Uterus (tissue), 3 donors: ENCODE measurements at regions not wholly inside any gene's neighbourhood (a gene's known extent, or its start where the extent isn't known, plus 50 kb on each side); places are given as distances from the start of the nearest gene placed in this dataset.

Experiments used
- DNase-seq, 2 donors: peaks; one replicate each; pipeline ENCODE4 v3.0.0-alpha.2; 2019 to 2020
- H3K27ac ChIP-seq, 2 donors: fragments of 200-600 bp; sonication (generic); 1 replicate in 1 of 2; 2 replicates in 1 of 2; pipeline ENCODE4 v1.5.1; 2016 to 2018
- H3K27me3 ChIP-seq, 2 donors: fragments of 200-600 bp; sonication (generic); one replicate each; pipeline ENCODE4 v1.5.1; 2018 to 2019; ENCODE audit warnings: control low read depth in 1 of 2
- H3K36me3 ChIP-seq, 2 donors: fragments of 200-600 bp; sonication (generic); one replicate each; pipeline ENCODE4 v1.5.1; 2019; ENCODE audit warnings: control low read depth in 1 of 2
- H3K4me1 ChIP-seq, 2 donors: fragments of 200-600 bp; sonication (generic); one replicate each; pipeline ENCODE4 v1.5.1; 2018 to 2019; ENCODE audit warnings: control low read depth in 1 of 2
- H3K4me3 ChIP-seq, 2 donors: fragments of 200-600 bp; sonication (generic); 1 replicate in 1 of 2; 2 replicates in 1 of 2; pipeline ENCODE4 v1.5.1; 2018 to 2019; ENCODE audit warnings: mild to moderate bottlenecking in 1 of 2
- H3K9me3 ChIP-seq, 2 donors: fragments of 200-600 bp; sonication (generic); one replicate each; pipeline ENCODE4 v1.5.1; 2019; ENCODE audit warnings: control low read depth in 1 of 2
- CTCF ChIP-seq, 4 experiments: fragments of 200-600 bp in 2 of 4; fragments of 450-650 bp in 2 of 4; sonication (generic) in 2 of 4; IDR thresholded peaks; one replicate each; pipeline ENCODE4 v1.5.1; 2016 to 2019; ENCODE audit warnings: antibody characterized with exemption in 4 of 4, mild to moderate bottlenecking in 2 of 4, moderate library complexity in 1 of 4
- POLR2A ChIP-seq, 2 donors: fragments of 450-650 bp; IDR thresholded peaks; one replicate each; pipeline ENCODE4 v1.6.1; 2016; ENCODE audit warnings: antibody characterized with exemption in 2 of 2, mild to moderate bottlenecking in 1 of 2, moderate library complexity in 1 of 2
- intact Hi-C: fragments of 100-400 bp; cut with DNase I; formaldehyde crosslinking; loops from one replicate; pipeline ENCODE4 v1.15.1; 2023; ENCODE audit warnings: low total_unique reads
- donor health status: DM: yes; HTN: yes; CAD: no.

- Histone ChIP-seq H3K36me3 (no peaks in the 10 kb centered on the region), H3K4me3 (no peak overlapping the region), H3K27ac (no peak overlapping the region), H3K4me1 (no peaks in the 10 kb centered on the region), H3K9me3 (no peaks in the 10 kb centered on the region), H3K27me3 (no peaks in the 10 kb centered on the region)
- no peak for DNase-seq
- intact Hi-C loops, result no loop called here
- TF ChIP-seq CTCF (IDR thresholded peaks at IDR 0.05), result no peak
- TF ChIP-seq POLR2A (IDR thresholded peaks at IDR 0.05), result no peak
Observed at GRCh38 chr2:125264453-125264852, 1239.4 kb downstream of the CNTNAP5 start.

GRCh38 chr2:125267683-125268082 is 1242.6 kb downstream of the CNTNAP5 start:
- TF ChIP-seq CTCF (IDR thresholded peaks at IDR 0.05) (no peak), POLR2A (IDR thresholded peaks at IDR 0.05) (no peak)
- intact Hi-C loops, result no loop called here
- no peak for DNase-seq
- no peak overlapping the region for H3K4me3 ChIP-seq
- H3K27me3 ChIP-seq, result no peaks in the 10 kb centered on the region
- H3K9me3 ChIP-seq, result no peaks in the 10 kb centered on the region
- no peak overlapping the region for H3K27ac ChIP-seq
- H3K36me3 ChIP-seq, result no peaks in the 10 kb centered on the region
- no peaks in the 10 kb centered on the region for H3K4me1 ChIP-seq

- Histone ChIP-seq H3K4me1 (no peaks in the 10 kb centered on the region), H3K27me3 (no peaks in the 10 kb centered on the region), H3K36me3 (no peaks in the 10 kb centered on the region), H3K4me3 (no peak overlapping the region), H3K27ac (no peak overlapping the region), H3K9me3 (no peaks in the 10 kb centered on the region)
- no peak for TF ChIP-seq CTCF (IDR thresholded peaks at IDR 0.05)
- TF ChIP-seq POLR2A (IDR thresholded peaks at IDR 0.05), result no peak
- DNase-seq, result no peak
- intact Hi-C loops, result no loop called here
Observed at GRCh38 chr2:125272651-125273050, 1247.6 kb downstream of the CNTNAP5 start.

GRCh38 chr2:125274718-125275117 is 1249.6 kb downstream of the CNTNAP5 start:
- intact Hi-C loops, result no loop called here
- no peaks in the 10 kb centered on the region for H3K36me3 ChIP-seq
- H3K27ac ChIP-seq, result no peak overlapping the region
- no peaks in the 10 kb centered on the region for H3K9me3 ChIP-seq
- no peak for TF ChIP-seq CTCF (IDR thresholded peaks at IDR 0.05)
- no peak for TF ChIP-seq POLR2A (IDR thresholded peaks at IDR 0.05)
- H3K27me3 ChIP-seq, result no peaks in the 10 kb centered on the region
- no peak for DNase-seq
- no peak overlapping the region for H3K4me3 ChIP-seq
- no peaks in the 10 kb centered on the region for H3K4me1 ChIP-seq

GRCh38 chr2:125280265-125280664 is 1255.2 kb downstream of the CNTNAP5 start:
- no peak overlapping the region for H3K4me3 ChIP-seq
- H3K27me3 ChIP-seq, result no peaks in the 10 kb centered on the region
- no peaks in the 10 kb centered on the region for H3K9me3 ChIP-seq
- H3K27ac ChIP-seq, result no peak overlapping the region
- H3K4me1 ChIP-seq, result no peaks in the 10 kb centered on the region
- intact Hi-C loops, result no loop called here
- DNase-seq, result no peak
- no peaks in the 10 kb centered on the region for H3K36me3 ChIP-seq
- TF ChIP-seq POLR2A (IDR thresholded peaks at IDR 0.05) (no peak), CTCF (IDR thresholded peaks at IDR 0.05) (no peak)
